GM21390 (cell line): ENCODE measurements at regions not wholly inside any gene's neighbourhood (a gene's known extent, or its start where the extent isn't known, plus 50 kb on each side); places are given as distances from the start of the nearest gene placed in this dataset.
"Not testable (repeated sequence)": the region's sequence is repeated elsewhere in the genome, so short reads cannot be mapped to it uniquely, and the experiment has no call there.

ENCODE experiments used
- ATAC-seq: cut with Tn5 transposase; IDR thresholded peaks from one replicate; pipeline ENCODE4 v1.9.1; 2021; ENCODE audit not compliant: unreplicated experiment

DNA sequence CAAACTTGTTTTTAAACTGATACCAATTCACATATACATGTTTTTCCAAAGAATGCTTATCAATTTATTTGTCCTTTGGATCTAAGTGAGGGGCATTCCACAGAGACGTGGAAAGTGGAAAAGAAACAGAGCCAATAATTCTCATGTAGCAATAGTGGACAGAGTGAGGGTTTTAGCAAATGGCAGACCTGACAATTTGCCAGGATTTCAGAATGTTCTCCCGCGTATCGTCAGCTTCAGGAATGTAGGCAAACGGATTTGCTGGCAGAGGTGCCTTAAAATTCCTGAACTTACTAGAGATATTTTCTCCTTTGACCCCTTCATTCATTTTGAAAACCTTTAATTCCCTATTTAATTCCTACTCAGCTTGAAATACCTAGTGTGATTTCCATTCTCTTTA, 193.4 kb upstream of the CPHXL start:
- ATAC-seq = no peak

- ATAC-seq = no peak
Observed at GRCh38 chr16:75921281-75921680, 195.0 kb upstream of the CPHXL start.

DNA sequence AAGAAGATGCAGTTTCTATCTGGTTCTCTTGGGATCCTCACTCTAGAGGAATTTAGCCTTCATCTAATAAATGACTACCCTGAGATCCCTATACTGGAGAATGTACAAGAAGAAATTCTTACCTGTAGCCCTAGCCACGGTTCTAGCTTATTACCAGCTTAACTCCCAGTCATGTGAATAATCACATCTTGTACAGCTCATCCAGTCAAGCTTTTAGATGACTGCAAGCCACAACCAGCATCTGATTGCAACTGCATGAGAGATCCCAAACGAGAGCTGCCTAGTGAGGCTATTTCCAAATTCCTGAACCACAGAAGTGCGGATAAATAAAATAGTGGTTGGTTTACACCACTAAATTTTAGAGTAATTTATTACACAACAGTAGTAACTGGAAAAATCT, 196.0 kb upstream of the CPHXL start:
- no peak for ATAC-seq

- no peak for ATAC-seq
Observed at GRCh38 chr16:75924397-75924796, 198.1 kb upstream of the CPHXL start.

- ATAC-seq = no peak
Observed at GRCh38 chr16:75927810-75928209, 201.5 kb upstream of the CPHXL start.

GRCh38 chr16:75928295-75928694, 202.0 kb upstream of the CPHXL start:
- no peak for ATAC-seq

DNA sequence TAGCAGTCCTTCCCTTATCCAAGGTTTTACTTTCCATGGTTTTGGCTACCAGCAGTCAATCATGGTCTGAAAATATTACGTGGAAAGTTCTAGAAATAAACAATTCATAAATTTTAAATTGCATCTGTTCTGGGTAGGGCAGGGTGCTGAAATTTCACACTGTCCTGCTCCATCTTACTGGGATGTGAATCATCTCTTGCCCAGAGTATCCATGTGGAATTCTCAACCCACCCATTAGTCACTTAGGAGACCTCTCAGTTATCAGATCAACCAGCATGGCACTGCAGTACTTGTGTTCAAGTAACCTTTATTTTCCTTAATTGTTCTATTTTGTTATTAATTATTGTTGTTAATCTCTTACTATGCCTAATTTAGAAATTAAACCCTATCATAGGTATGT, 202.8 kb upstream of the CPHXL start:
- ATAC-seq = no peak

DNA sequence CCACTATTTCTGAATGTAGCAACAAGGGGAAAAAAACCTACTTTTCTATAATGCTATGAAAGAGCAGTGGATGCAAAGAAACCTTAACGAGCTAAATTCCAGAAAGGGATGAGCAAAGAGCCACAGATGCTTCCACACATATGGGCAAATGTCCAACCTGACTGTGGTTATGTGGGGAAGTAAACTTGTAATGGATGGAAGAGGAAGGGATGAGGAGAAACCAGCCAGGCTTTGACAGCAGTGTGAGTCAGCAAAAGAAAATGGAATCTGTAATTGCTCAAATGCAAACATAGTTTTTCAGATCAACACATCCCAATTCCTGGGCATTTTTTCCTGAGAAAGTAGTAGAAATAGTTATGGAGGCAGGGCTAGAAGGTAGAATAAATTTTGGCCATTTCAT, 204.8 kb upstream of the CPHXL start:
- no peak for ATAC-seq

GRCh38 chr16:75931970-75932369, 205.7 kb upstream of the CPHXL start:
- ATAC-seq = no peak

GRCh38 chr16:75938818-75939217, 212.5 kb upstream of the CPHXL start:
- no peak for ATAC-seq

DNA sequence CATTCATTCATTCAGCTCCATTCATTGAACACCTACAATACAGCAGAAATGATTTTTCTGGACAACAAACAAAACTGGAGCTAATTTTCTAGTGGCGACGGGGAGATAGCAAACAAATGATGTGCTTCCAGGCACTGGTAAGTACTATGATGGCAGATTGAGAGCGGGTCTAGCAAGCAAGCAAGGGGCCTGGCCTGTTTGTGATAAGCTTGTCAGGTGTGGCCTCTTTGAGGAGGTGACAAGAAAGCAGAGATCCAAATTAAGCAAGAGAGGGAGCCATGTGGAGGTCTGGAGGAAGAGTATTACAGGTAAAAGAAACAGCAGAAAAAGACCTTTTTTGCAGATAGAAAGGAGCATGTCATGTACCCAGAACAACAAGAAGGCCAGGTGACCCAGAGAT, 216.1 kb upstream of the CPHXL start:
- ATAC-seq = no peak

- no peak for ATAC-seq
Observed at GRCh38 chr16:75942936-75943335, 216.6 kb upstream of the CPHXL start.

DNA sequence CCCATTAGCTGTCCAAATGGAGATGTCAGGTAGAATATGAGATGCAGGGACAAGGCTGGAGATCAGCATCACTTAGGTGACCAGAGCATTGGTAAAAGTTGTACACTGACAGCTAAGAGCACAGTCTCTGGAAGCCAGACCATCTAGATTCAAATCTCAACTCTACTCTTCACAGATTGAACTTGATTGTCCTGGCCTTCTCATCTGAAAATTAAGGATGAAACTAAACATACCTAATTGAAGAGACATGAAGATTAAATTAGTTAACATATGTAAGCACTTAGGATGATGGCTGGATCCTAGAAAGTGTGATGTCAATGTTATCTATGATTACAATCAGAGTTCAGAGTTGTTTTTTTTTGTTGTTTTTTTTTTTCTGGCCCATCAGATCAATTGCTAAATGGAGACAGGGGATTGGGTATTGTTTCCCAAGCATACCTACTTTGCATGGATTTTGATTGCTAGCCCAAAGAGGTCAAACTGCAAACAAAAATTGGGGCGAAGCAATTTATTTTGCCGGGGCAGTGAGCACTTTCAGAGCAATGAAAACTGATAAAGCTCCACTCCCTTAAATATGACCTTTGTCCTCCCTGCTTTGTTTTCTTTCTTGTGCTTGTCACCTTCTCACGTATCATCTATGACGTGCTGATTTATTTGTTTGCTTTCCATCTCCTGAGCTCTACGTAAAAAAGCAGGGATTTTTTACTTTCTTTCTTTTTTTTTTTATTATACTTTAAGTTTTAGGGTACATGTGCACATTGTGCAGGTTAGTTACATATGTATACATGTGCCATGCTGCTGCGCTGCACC, 217.6 kb upstream of the CPHXL start:
- ATAC-seq = no peak

- ATAC-seq = no peak
Observed at GRCh38 chr16:75945916-75946457, 219.7 kb upstream of the CPHXL start.

DNA sequence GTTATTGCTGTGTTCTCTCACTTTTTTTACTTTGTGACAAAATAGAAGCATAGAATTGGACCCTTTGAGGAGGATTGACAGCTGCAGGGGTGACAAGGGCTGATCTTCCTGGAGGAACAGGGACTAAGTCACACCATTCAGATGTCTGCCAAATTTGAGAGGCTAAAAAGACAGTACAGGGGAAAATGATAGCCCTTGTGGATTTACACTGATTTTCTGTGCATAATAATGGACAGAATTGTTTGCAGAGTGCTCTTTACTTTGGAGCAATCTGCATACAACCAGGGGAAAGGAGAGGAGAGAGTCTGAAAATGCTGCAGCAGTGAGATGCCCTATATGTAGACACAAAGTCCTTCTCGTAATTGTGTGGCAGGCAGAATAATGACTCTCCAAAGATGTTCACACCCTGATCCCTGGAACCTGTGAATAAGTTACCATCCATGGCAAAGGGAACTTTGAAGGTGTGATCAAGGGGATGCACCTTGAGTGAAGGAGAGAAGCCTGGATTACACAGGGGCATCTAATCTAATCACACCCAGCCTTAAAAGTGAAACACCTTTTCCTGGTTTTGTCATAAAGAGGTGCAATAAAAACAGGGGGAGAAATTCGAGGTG, 221.4 kb upstream of the CPHXL start:
- no peak for ATAC-seq

DNA sequence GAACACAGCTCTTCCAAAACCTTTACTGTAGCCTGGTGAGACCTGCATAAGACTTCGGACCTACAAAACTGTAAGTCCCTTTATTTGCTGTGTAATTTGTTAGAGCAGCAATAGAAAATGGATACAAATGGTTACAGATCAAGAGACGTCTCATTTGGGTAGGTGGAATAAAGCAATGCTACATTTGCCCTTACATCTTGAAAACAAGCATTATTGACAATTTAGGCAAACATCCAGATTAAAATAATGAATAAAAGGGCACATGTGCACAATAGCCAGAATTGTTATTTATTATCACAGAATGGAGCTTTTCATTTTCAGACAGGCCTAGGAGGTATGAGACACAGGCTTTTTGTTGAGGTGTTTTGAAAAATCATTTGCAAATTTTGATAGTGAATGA, 222.2 kb upstream of the CPHXL start:
- ATAC-seq = no peak

GRCh38 chr16:75948886-75949285, 222.6 kb upstream of the CPHXL start:
- ATAC-seq = no peak

- no peak for ATAC-seq
Observed at GRCh38 chr16:75952124-75952523, 225.8 kb upstream of the CPHXL start.

- ATAC-seq = no peak
Observed at GRCh38 chr16:75957870-75958269, 231.6 kb upstream of the CPHXL start.

GRCh38 chr16:75965504-75966374, 239.4 kb upstream of the CPHXL start:
- ATAC-seq = no peak

GRCh38 chr16:75969120-75969519, 242.8 kb upstream of the CPHXL start:
- not testable (repeated sequence) for ATAC-seq

- ATAC-seq = no peak
Observed at GRCh38 chr16:75971334-75971733, 245.0 kb upstream of the CPHXL start.
